Stimulated activated CD4-positive, alpha-beta T cell treated with anti-CD3 and anti-CD28 coated beads, Interleukin-12 subunit alpha, Interleukin-12 subunit beta, amount 100 ng/mL, for 4 hours (primary cell): ENCODE measurements at regions not wholly inside any gene's neighbourhood (a gene's known extent, or its start where the extent isn't known, plus 50 kb on each side); places are given as distances from the start of the nearest gene placed in this dataset.
"Not testable (repeated sequence)": the region's sequence is repeated elsewhere in the genome, so short reads cannot be mapped to it uniquely, and the experiment has no call there.

Experiments used
- DNase-seq: peaks from one replicate; pipeline ENCODE4 v3.0.0-alpha.2; 2020

DNA sequence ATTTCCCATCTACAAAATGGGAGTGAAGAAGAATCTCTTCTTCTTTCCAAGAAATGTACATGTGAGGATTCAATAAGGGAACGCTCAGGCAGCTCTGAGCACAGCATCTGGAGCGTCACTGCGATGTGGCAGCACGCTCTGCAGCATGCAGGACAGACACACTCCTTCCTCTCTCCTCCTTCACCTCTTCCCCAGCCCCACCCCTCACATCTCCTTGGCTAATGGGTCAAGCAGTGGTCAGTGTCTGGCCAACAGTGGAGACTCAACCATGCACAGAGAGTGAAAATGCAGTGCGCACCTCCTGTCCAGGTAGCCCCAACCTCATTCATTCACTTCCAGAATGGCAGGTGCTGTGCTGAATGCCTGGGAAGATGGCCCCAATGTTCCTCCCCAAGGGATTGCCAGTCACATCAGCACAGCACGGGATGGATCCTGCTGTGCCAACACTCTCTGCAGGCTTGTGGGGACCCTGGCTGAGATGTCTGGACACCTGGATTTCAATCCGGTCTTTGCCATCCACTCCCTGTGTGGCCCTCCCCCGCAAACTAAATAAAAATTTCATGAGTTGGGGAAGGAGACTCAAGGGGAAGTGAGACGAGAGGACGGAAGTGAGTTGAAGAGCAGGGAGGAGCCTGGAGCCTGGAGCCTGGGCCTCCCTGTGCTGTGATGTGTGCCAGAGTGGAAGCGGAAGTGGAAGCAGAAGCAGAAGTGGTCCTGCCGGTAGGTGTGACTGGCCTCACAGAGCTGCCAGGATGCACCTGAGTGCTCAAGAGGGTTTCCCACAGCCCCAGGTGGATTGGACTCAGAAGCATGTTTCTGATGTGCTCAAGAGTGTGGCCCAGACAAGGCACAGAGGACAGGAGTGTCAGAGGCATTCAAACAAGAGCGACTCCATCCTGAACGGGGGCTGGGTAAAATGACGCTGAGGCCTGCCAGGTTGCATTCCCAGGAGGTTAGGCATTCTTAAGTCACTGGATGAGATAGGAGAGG lies 163.9 kb downstream of the SMAD6 start:
- DNase-seq, result no peak

DNA sequence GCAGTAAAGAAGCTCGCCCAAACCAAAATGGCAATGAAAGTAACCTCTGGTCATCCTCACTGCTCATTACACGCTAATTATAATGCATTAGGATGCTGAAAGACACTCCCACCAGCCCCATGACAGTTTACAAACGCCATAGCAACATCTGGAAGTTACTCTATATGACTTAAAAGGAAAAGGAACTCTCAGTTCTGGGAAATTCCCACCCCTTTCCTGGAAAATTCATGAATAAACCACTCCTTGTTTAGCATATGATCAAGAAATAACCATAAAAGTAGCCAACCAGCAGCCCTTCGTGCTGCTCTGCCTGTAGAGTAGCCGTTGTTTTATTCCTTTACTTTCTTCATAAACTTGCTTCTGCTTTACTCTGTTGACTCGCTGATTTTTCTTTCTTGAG lies 164.6 kb downstream of the SMAD6 start:
- DNase-seq, result no peak

DNA sequence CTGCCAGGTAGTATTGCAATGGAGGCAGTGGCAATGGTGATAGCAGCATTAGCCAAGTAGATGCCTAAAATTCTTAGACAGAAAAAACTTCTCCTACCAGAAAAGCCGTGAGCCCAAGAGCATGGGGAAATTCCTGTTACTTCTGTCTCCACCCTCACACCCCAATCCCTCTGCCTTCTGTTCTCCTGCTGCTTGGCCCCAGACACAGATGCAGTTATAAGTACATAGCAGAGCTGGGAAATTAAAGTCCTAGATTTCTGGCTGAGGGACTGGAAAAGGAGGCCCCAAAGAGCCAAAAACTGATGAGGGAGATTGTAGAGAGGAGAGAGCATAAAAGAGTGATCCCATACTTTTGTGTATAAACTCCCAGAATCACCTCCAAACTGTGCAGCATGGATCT lies 166.9 kb downstream of the SMAD6 start:
- DNase-seq, result no peak

DNA sequence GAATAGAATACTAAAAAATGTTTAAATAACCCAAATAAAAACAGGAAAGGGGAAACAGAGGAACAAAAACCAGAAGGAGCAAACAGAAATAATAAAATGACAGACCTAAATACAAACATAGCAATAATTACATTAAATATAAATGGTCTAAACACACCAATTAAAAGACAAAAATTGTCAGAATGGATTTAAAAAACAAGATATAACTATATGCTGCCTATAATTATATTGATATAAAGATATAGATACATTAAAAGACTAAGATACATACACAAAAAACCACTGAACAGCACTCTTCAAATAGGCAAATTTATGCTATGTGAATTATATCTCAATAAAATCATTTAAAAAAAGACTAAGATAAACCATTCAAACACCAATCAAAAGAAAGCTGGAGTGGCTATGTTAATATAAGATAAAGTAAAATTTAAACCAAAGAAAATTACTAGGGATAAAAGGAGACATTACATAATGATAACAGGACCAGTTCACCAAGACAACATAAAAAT lies 168.9 kb downstream of the SMAD6 start:
- DNase-seq, result no peak

DNA sequence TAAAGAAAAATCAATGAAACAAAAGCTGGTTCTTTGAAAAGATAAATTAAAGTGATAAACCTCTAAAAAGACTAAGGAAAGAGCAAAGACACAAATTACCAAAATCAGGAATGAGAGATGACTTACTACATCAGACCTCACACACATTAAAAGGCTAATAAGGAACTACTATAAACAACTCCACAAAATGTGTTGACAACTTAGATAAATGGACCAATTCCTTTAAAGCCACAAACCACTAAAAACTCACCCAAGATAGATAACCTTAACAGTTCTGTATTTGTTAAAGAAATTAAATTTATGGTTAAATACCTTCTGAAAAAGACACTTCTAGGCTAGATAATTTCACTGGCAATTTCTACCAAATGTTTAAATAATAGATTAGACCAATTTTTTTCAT lies 170.4 kb downstream of the SMAD6 start:
- DNase-seq, result no peak

DNA sequence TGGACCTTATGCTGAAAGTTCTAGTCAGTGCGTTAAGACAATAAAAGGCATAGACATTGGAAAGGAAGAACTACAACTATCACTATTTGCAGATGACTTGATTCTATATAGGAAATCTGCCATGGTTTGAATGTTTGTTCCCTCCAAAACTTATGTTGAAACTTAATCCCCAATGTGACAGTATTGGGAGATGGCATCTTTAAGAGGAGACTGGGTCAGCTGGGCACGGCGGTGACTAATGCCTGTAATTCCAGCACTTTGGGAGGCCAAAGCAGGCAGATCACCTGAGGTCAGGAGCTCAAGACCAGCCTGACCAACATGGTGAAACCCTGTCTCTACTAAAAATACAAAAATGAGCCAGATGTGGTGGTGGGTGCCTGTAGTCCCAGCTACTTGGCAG lies 171.3 kb downstream of the SMAD6 start:
- DNase-seq, result not testable (repeated sequence)

DNA sequence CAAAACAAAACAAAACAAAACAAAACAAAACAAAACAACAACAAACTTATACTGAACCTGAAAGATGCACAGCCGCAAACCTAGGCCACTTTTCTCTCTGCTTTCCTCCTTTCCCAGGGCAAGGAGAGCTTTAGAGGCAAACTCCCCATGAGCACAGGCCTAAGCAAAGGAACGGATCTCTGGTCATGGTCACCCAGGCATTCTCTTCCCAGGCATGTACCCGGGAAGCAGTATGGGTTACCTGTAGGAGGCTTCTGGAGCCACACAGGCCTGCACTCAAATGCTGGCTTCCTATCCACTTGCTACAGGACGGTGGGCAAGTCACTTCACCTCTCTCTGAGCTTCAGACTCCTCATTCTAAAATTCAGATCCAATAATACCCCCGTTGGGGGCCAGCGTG lies 171.8 kb downstream of the SMAD6 start:
- DNase-seq, result no peak

DNA sequence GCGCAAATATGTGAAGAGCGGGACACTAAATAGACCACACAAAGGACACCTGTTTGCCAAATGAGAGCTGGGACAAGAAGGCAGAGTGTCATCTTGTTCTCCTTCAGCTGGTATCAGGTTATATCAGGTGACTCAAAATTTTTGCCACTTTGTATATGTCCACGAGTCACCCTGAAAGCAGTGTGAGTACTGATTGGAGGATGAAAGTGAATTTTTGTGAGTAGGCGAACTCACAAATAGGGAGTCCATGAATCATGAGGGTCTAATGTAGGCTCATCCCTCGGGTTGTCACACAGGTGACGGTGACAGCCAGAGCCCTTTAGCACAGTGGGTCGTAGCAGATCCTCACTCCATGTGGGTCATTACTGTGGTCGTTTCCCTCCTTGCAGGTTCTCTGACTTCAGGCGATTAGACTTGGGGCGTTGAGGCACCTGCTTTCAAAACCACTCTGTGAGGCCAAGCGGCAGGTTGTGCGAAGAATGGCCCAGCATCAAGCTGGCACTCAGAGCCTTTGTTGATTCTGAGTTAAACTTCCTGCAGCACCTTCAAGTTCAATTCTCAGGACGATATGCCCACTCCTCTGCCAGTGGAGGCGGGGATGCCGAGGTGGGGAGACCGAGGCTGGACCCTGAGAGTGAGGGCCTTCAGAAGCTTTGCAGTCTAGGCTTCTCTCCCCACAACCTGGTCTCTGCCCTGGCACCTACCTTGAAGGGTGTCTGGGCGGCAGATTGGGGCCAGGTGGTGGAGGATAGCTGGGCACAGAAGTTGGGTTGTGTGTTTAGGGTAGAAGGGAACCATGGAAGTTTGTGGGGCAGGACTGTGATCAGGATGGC lies 173.8 kb downstream of the SMAD6 start:
- no peak for DNase-seq

DNA sequence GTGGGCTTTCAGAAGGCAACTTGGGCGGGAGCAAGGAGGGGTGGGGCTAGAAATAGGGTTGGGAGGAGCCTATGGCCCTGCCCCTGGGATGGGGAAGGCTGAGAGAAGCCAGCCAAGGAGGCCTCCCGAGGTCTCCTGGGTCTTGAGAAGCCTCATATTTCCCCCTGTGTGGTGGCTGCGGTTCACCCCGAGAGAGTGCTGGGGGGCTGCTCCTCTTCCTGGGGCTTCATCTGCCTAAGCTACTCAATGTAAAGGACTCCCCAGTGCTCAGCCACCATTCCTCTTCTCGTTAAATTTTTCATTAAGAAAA lies 174.3 kb downstream of the SMAD6 start:
- DNase-seq, result no peak

DNA sequence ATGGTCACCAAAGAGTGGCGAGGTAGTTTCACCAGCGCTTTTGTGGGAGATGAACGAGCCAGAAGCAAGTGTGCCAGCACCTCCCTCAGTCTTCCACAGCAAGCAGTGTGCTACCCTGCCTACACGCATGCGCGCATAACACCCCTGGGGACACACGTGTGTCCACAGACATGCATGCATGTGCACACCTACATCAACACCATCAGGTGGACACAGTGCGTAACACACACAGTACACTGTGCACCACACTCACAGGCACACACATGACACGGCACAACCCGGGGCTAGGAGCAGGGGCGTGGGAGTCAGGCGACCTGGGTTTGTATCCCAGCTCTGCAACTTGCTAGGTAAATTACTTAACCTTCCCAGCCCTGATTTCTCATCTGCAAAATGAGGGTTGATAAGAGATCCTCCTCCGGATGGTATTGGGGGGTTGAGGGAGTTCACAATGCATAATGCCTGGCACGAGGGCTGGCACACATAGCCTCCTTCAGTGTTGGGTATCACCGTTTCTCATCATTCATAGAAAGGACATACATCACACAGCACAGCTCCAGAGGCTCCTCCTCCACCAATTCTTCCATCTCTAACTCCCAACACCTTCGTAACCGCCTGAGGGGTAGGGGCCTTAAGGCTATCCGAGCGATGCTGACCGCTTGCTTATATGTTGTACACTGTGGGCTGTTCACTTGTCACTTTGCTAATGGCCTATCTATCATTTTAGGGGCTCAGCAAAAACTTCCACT lies 174.9 kb downstream of the SMAD6 start:
- no peak for DNase-seq

DNA sequence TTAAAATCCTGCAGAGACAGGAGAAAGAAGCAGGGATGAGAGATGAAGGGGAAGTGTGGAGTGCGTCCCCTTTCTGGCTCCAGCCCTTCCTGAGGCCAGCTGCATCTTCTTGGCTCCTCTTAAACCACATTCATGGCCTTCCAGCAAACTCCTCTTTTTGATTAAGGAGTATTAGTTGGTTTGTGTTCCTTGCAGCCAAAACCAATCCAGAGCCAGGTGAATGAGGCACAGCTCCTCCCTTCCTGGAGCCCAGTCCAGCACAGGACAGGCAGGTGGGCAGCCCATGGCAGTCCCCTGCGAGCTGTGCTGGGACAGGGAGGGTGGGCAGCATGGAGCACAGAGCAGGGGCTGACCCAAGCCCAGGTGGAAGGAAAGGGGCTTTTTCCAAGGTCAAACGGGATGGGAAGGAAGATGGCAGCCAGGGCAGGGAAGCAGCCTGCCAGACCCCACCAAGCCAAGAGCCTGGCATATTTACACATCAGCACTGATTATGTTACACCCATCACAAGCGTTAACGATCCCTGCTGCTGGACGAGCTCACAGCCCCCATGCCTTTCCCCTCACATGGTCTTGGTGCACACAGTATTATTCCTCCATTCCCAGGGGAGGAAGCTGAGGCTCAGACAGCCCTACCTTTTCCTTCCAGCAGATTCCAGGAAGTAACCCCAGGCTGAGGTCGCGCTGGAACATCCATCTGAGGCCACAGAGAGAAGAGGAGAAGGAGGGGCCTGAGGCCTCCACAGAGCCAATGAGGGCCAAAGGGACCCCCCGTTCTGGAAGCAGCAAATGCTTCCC lies 175.6 kb downstream of the SMAD6 start:
- DNase-seq, result no peak

DNA sequence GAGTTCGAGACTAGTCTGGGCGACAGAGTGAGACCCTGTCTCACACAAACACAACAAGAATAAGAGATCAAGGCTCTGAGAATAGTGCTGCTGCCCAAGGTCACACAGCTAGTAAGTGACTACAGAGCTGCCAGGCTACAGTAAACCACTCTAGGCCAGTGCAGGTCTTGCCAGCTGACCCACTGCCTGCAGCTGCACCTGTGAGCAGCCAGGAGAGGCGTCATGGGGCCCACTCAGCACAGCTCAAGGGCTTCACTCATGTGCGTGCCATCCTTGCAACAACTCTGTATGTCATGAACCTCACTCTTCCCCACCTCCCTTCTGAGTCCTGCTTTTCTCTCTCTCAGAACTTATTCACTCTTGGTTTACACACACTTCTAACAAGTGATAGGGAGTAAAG lies 176.7 kb downstream of the SMAD6 start:
- no peak for DNase-seq

DNA sequence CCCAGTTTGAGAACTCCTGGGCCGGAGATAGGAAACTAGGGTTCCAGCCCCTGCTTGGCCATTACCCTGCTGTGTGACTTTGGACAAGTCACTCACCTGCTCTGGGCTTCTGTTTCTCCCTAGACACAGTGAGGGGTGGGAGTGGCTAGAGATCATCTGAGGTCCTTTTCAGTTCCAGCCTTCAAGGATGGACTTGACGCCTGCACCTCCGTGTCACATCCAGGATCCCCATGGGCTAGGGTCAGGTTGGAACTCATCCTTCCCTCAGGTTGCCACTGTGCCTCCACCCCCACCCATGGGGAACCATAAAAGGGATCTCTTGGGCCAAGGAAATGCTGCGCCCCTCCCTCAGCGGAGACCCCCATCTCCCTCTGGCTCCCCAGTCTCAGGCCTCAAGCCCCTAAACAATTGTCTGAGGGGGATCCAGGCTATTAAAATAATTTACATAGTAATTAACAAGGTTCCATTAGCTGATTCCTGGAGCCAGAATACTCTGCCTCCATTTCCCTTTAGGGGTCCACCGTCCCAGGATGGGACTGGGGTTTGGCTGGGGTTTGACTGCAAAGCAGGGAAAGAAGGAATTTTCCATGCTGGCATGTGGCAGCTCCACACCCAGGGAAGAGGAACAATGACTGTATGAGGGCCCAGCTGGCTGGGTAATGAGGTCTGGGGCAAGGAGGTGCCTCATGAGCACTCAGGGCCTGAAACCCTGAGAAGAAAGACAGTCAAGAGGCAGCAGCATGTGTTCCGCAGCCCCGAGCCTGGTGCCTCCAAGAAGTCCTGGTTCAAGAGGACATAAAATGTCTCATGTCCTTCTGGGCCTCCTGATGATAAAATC lies 177.7 kb downstream of the SMAD6 start:
- DNase-seq, result no peak

DNA sequence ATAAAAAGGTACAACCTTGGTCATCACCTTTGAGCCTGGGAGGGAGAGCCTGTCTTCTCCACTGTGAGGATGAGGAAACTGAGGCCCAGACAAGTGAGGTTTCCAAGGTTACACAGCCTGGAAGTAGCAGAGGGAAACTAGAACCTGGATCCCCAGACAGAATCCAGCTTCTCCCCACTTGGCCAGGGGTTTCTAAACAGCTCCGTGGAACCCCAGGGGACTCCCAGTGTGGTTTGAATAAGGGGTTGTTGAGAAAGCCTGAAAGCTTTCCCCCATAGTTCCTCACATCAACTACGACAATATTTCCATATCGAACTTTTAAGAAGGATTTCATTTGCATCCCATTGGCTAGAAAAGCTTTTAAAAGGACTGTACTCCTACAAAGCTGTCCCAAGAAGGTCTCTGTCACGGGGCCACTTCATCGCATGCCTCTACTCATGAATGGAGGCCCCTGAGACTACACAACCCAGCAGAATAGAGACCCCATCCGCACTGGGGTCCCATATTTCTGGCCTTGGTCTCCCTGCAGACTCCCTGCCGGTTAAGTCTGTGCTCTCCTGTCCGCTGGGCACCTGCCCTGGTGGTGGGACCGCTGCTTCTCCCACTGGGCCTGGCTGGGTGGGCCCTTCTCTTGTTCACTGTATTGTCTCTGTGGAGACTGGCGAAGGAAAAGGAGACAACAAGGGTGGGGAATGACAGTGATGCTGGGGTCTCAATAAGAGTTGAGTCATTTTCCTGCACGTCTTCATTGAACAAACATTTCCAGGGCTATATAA lies 178.5 kb downstream of the SMAD6 start:
- no peak for DNase-seq

DNA sequence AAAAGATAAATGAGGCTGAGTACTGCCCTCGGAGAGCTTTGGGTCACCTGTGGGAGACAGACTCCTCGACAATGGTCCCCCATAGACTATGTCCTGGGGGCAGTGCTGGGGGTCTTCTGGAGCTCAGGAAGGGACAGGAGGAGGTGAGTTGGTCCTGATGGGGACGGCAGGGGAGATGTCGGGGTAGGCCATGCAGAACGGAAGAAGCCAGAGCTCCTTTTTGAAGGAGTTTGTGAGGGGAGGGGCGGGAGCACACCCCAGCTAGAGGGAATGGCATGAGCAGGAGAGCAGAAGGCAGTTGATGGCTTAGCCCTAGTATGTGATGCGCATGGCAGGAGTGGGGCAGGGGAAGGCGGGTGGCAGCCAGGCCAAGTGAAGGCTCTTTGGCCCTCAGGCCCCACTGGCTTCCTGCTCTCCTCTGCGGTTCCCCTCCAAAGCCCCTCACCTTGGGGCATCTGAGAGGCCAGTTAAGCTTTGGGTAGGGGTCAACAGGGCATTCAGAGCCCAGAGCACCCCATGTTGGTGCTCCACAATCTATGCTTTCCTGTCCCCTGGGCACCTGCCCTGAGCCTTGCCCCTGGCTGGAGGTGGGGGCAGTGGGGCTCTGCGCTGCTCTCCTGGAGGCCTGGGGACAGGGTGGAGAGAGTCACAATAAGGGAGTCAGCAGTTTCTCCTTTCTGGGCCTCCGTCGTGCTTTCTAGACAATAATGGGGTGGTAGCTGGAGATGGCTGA lies 179.3 kb downstream of the SMAD6 start:
- no peak for DNase-seq

DNA sequence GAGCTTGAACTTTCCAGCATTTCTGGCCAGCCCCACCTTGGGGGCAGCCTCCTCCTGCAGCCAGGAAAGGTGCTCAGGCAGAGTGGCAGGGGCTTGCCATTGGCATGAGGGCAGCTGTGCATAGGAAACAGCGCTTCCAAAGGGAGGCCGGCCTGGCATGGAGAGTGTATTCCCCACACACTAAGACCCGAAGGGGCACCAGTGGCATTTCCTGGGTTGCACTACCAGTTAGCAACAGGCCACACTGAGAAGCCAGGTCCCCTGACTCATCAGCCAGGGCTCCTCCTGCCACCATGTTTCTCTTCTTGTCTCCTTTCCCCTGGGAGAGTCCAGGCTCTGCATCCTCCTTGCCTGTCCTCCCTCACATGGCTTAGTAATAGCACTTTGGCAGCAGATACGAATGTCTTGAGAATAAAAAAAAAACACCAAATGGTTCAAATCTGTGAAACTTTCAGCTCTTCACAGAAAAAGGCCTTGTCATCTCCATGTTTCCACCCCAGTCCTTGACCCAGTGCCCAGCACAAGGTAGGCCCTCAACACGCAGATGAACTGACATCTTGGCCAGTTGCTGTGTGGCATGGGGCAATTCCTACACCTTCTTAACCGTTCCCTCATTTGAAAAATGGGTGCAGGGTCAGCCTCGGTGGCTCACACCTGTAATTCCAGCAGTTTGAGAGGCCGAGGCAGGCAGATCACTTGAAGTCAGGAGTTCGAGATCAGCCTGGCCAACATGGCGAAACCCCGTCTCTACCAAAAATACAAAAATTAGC lies 180.4 kb downstream of the SMAD6 start:
- no peak for DNase-seq

DNA sequence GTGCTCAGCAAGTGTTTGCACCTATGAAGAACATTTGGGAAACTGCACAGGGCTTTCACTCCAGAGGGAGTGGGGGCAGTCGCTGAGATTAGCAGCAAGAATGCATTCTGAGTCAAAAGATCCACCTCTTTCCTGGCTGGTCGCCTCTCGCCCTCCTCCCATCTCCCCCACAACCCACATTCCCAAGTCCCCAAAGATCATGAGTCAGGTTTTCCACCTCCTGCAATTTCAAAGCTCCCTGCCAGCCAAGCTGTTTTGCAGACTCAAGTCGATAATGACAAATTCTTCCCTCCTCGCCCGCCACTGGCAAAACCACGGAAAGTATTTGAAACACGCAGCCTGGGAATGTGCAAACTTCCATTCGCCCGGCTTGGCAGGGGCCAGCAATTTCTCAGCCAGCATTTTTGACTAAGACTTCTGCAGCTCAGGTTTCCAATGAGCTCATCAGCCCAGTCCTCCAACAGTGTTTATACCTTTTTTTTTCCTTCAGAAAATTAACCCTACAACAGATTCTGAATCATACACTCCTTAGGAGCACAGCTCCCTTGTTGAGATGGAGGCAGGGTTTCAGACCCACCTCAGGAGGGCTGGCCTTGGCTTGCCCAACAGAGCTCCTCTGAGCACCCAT lies 181.4 kb downstream of the SMAD6 start:
- no peak for DNase-seq

DNA sequence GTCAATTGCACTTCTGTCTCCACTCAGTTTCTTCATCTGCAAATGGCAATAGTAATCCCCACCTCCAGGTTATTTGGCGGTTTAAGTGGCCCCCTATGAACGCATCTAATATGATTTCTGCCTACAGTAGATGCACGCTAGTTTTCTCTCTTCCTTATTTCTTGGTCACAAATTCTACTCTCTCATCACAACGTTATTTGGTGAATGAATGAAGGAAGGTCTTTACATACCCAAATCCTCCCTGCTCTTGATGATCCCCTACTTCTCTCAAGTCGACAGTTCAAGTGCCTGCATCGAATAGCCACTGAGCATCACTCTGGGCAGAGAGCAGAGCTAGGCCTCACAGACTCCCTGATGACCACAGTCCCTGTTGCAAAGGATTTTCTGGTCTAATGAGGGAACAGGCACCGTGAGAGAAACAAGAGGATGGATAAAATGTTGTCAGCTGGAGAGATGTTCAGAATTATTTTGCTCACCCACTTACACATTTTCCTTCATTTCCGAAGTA lies 181.2 kb upstream of the SMAD3 start:
- no peak for DNase-seq
